ENCODE measurements at regions not wholly inside any gene's neighbourhood (a gene's known extent, or its start where the extent isn't known, plus 50 kb on each side); places are given as distances from the start of the nearest gene placed in this dataset.

- in situ Hi-C loops (cut with HindIII; ENCODE audit: low sequenced_read_pairs): no loop called here
- no peak for TF ChIP-seq CTCF (IDR thresholded peaks at IDR 0.05; ENCODE audit: low read depth, low read length, missing control alignments)
- H3K4me3 ChIP-seq (ENCODE audit: low read depth, low read length): no peak overlapping the region
- no peak for DNase-seq (ENCODE audit: low read depth)
Measured at GRCh38 chr21:25408666-25409065, 198.6 kb downstream of the MRPL39 start.

- DNase-seq (ENCODE audit: low read depth): no peak
- H3K4me3 ChIP-seq (ENCODE audit: low read depth, low read length): no peak overlapping the region
- in situ Hi-C loops (cut with HindIII; ENCODE audit: low sequenced_read_pairs): no loop called here
- TF ChIP-seq CTCF (IDR thresholded peaks at IDR 0.05; ENCODE audit: low read depth, low read length, missing control alignments): no peak
Measured at GRCh38 chr21:25406887-25407579, 200.2 kb downstream of the MRPL39 start.

- in situ Hi-C loops (cut with HindIII; ENCODE audit: low sequenced_read_pairs): no loop called here
- no peak for TF ChIP-seq CTCF (IDR thresholded peaks at IDR 0.05; ENCODE audit: low read depth, low read length, missing control alignments)
- no peak overlapping the region for H3K4me3 ChIP-seq (ENCODE audit: low read depth, low read length)
- no peak for DNase-seq (ENCODE audit: low read depth)
Measured at GRCh38 chr21:25405984-25406383, 201.3 kb downstream of the MRPL39 start.

- H3K4me3 ChIP-seq (ENCODE audit: low read depth, low read length): no peak overlapping the region
- TF ChIP-seq CTCF (IDR thresholded peaks at IDR 0.05; ENCODE audit: low read depth, low read length, missing control alignments): no peak
- in situ Hi-C loops (cut with HindIII; ENCODE audit: low sequenced_read_pairs): no loop called here
- DNase-seq (ENCODE audit: low read depth): no peak
Measured at GRCh38 chr21:25402134-25402961, 204.9 kb downstream of the MRPL39 start.

GRCh38 chr21:25400427-25400826 is 206.9 kb downstream of the MRPL39 start:
- no peak overlapping the region for H3K4me3 ChIP-seq (ENCODE audit: low read depth, low read length)
- no peak for TF ChIP-seq CTCF (IDR thresholded peaks at IDR 0.05; ENCODE audit: low read depth, low read length, missing control alignments)

GRCh38 chr21:25398630-25399029 is 208.7 kb downstream of the MRPL39 start:
- TF ChIP-seq CTCF (IDR thresholded peaks at IDR 0.05; ENCODE audit: low read depth, low read length, missing control alignments): no peak
- H3K4me3 ChIP-seq (ENCODE audit: low read depth, low read length): no peak overlapping the region
- in situ Hi-C loops (cut with HindIII; ENCODE audit: low sequenced_read_pairs): no loop called here
- no peak for DNase-seq (ENCODE audit: low read depth)

More at GRCh38 chr21:25400427-25400826, 206.9 kb downstream of the MRPL39 start:
- in situ Hi-C loops (cut with HindIII; ENCODE audit: low sequenced_read_pairs): no loop called here
- DNase-seq (ENCODE audit: low read depth): no peak
